ENCODE measurements at regions not wholly inside any gene's neighbourhood (a gene's known extent, or its start where the extent isn't known, plus 50 kb on each side); places are given as distances from the start of the nearest gene placed in this dataset.

GRCh38 chr17:70862295-70862694 lies 693.0 kb downstream of the KCNJ2 start:
- no peak for TF ChIP-seq CTCF (IDR thresholded peaks at IDR 0.05)
- no peak for TF ChIP-seq POLR2A (IDR thresholded peaks at IDR 0.05)

Measured in Peyer's patch (tissue), 4 donors.